ENCODE measurements at regions not wholly inside any gene's neighbourhood (a gene's known extent, or its start where the extent isn't known, plus 50 kb on each side); places are given as distances from the start of the nearest gene placed in this dataset.

GRCh38 chr1:110752941-110753725 lies 78.4 kb upstream of the KCNA3 start:
- no peak overlapping the region for H3K4me3 ChIP-seq (ENCODE audit: control insufficient read depth, low read depth, low read length)
- no peak for TF ChIP-seq CTCF (conservative IDR thresholded peaks at IDR 0.05; ENCODE audit: control insufficient read depth, insufficient read depth, low read depth, low read length)
- no peak for DNase-seq (ENCODE audit: low read depth)

- no peak for DNase-seq (ENCODE audit: low read depth)
- H3K4me3 ChIP-seq (ENCODE audit: control insufficient read depth, low read depth, low read length), result no peak overlapping the region
- TF ChIP-seq CTCF (conservative IDR thresholded peaks at IDR 0.05; ENCODE audit: control insufficient read depth, insufficient read depth, low read depth, low read length), result no peak
Observed at GRCh38 chr1:110750562-110750961, 75.8 kb upstream of the KCNA3 start.

- no peak for DNase-seq (ENCODE audit: low read depth)
- H3K4me3 ChIP-seq (ENCODE audit: control insufficient read depth, low read depth, low read length), result no peak overlapping the region
- TF ChIP-seq CTCF (conservative IDR thresholded peaks at IDR 0.05; ENCODE audit: control insufficient read depth, insufficient read depth, low read depth, low read length), result no peak
Observed at GRCh38 chr1:110749960-110750359, 75.2 kb upstream of the KCNA3 start.

- H3K4me3 ChIP-seq (ENCODE audit: control insufficient read depth, low read depth, low read length), result no peak overlapping the region
- DNase-seq (ENCODE audit: low read depth), result peak; percentile 47
- TF ChIP-seq CTCF (conservative IDR thresholded peaks at IDR 0.05; ENCODE audit: control insufficient read depth, insufficient read depth, low read depth, low read length), result no peak
Observed at GRCh38 chr1:110746644-110747259, 72.0 kb upstream of the KCNA3 start.

- no peak for TF ChIP-seq CTCF (conservative IDR thresholded peaks at IDR 0.05; ENCODE audit: control insufficient read depth, insufficient read depth, low read depth, low read length)
- H3K4me3 ChIP-seq (ENCODE audit: control insufficient read depth, low read depth, low read length), result no peak overlapping the region
- no peak for DNase-seq (ENCODE audit: low read depth)
Observed at GRCh38 chr1:110743397-110743796, 68.7 kb upstream of the KCNA3 start.

GRCh38 chr1:110736900-110737605 lies 62.3 kb upstream of the KCNA3 start:
- no peak for DNase-seq (ENCODE audit: low read depth)
- TF ChIP-seq CTCF (conservative IDR thresholded peaks at IDR 0.05; ENCODE audit: control insufficient read depth, insufficient read depth, low read depth, low read length), result no peak
- no peak overlapping the region for H3K4me3 ChIP-seq (ENCODE audit: control insufficient read depth, low read depth, low read length)

All from fibroblast of mammary gland (primary cell).